ENCODE measurements at regions not wholly inside any gene's neighbourhood (a gene's known extent, or its start where the extent isn't known, plus 50 kb on each side); places are given as distances from the start of the nearest gene placed in this dataset.

- CTCF ChIA-PET: no interaction called here
- no peak overlapping the region for H3K4me3 ChIP-seq
- H3K36me3 ChIP-seq (ENCODE audit: control insufficient read depth in 2 of 2, insufficient read depth in 2 of 2, low read length in 1 of 2): no peaks in the 10 kb centered on the region
- no peaks in the 10 kb centered on the region for H3K27me3 ChIP-seq (replicated peaks in 1 of 2; ENCODE audit: control insufficient read depth in 2 of 2, insufficient read depth in 2 of 2, low read length in 1 of 2)
- H3K79me2 ChIP-seq (ENCODE audit: control insufficient read depth, insufficient read depth, low read length): no peaks in the 10 kb centered on the region
- intact Hi-C loops (cut with micrococcal nuclease; ENCODE audit: unreplicated experiment) (no loop called here), in situ Hi-C loops (cut with MboI) (no loop called here)
- H2AFZ ChIP-seq (ENCODE audit: control insufficient read depth, low read depth, low read length): no peak overlapping the region
- SMC1A ChIA-PET (ENCODE audit: uncharacterized antibody, unreplicated experiment): no interaction called here
- no peak overlapping the region for H3K9ac ChIP-seq (ENCODE audit: control insufficient read depth, insufficient read depth, low read length)
- DNase-seq (ENCODE audit: low read depth, low spot score) (no peak), FAIRE-seq (no peak), ATAC-seq (no peak)
- 0% methylated on average over 2 of the region's 2 CpGs for WGBS (ENCODE audit: insufficient coverage, insufficient replicate concordance, low lambda C conversion rate, missing lambda C conversion rate)
- H3K4me2 ChIP-seq (ENCODE audit: control insufficient read depth, insufficient read depth): no peak overlapping the region
- TF ChIP-seq MEF2A (IDR thresholded peaks at IDR 0.05; ENCODE audit: insufficient read depth, low read depth, low read length) (no peak), HCFC1 (IDR thresholded peaks at IDR 0.05; ENCODE audit: low read length) (no peak), EP300 (IDR thresholded peaks at IDR 0.05; ENCODE audit: borderline replicate concordance in 1 of 2, control insufficient read depth in 1 of 2, low read depth in 2 of 2, low read length in 2 of 2) (no peak), ZNF274 (IDR thresholded peaks at IDR 0.05; ENCODE audit: insufficient read depth, insufficient read length) (no peak), CBX5 (IDR thresholded peaks at IDR 0.05; ENCODE audit: low read depth) (no peak), SUZ12 (IDR thresholded peaks at IDR 0.05; ENCODE audit: unreplicated experiment) (no peak), ETV6 (conservative IDR thresholded peaks at IDR 0.05 in 1 of 2, IDR thresholded peaks at IDR 0.05 in 1 of 2; ENCODE audit: borderline replicate concordance in 1 of 2, low read depth in 1 of 2) (no peak), ZNF622 (IDR thresholded peaks at IDR 0.05) (no peak), ZNF592 (IDR thresholded peaks at IDR 0.05) (no peak), BCL3 (IDR thresholded peaks at IDR 0.05; ENCODE audit: borderline replicate concordance, insufficient read depth, low read depth, low read length, poor library complexity, severe bottlenecking) (no peak), CREB1 (IDR thresholded peaks at IDR 0.05; ENCODE audit: low read depth) (no peak), FOXK2 (IDR thresholded peaks at IDR 0.05) (no peak), RUNX3 (IDR thresholded peaks at IDR 0.05; ENCODE audit: low read length) (no peak), SIN3A (IDR thresholded peaks at IDR 0.05; ENCODE audit: low read depth, low read length) (no peak), NFYB (IDR thresholded peaks at IDR 0.05; ENCODE audit: insufficient read depth, low read depth, low read length) (no peak), EGR1 (IDR thresholded peaks at IDR 0.05; ENCODE audit: borderline replicate concordance in 1 of 2, low read depth in 2 of 2, low read length in 2 of 2) (no peak), SIX5 (IDR thresholded peaks at IDR 0.05; ENCODE audit: low read depth, low read length, severe bottlenecking) (no peak)
- RAD21 ChIA-PET (ENCODE audit: unreplicated experiment): no interaction called here
- no peaks in the 10 kb centered on the region for H3K4me1 ChIP-seq (ENCODE audit: control insufficient read depth, insufficient read depth, low read length)
- POLR2A ChIA-PET: no interaction called here
- no peaks in the 10 kb centered on the region for H4K20me1 ChIP-seq (ENCODE audit: control insufficient read depth, insufficient read depth)
- no peaks in the 10 kb centered on the region for H3K9me3 ChIP-seq (replicated peaks; ENCODE audit: control insufficient read depth, insufficient read depth, low read length)
- BruUV-seq (replicated peaks): no TSS peak
- H3K27ac ChIP-seq (ENCODE audit: control insufficient read depth, insufficient read depth): no peak overlapping the region
These were observed 860.1 kb downstream of the BCL11A start for GRCh38 chr2:59693231-59693959.

Measured in GM12878 (cell line).